Endothelial cell of umbilical vein (primary cell): ENCODE measurements at regions not wholly inside any gene's neighbourhood (a gene's known extent, or its start where the extent isn't known, plus 50 kb on each side); places are given as distances from the start of the nearest gene placed in this dataset.

ENCODE experiments used
- BruUV-seq: library from RNA; stranded (reverse); fragments of 400-500 nt; replicated peaks from 2 replicates; lab custom pipeline; 2021; lab: Mats Ljungman, UMichigan
- CTCF ChIA-PET: fragments of 300-600, 350-600 bp; sonication (Branson Sonifier 250); formaldehyde crosslinking; loops from one replicate; lab custom pipeline; 2021; ENCODE audit warnings: antibody characterized with exemption, inconsistent platforms; lab: Charles Lee
- POLR2A ChIA-PET: fragments of 300-600, 350-600 bp; sonication (Branson Sonifier 250); formaldehyde crosslinking; loops from one replicate; lab custom pipeline; 2021; ENCODE audit warnings: antibody characterized with exemption, inconsistent platforms; lab: Charles Lee
- DNase-seq: peaks from one replicate; pipeline ENCODE4 v3.0.0-alpha.2; 2011; ENCODE audit warnings: low read depth, low spot score
- FAIRE-seq: peaks from 2 replicates; lab custom pipeline; 2011; peaks lifted over from hg19 to GRCh38; lab: Jason Lieb, UNC
- H2AFZ ChIP-seq: 2 replicates; pipeline ENCODE4 v1.6.0; 2012; ENCODE audit warnings: low read depth, low read length, control low read depth, inconsistent platforms
- H3K27ac ChIP-seq: 2 replicates; pipeline ENCODE4 v1.5.1; 2011; ENCODE audit warnings: low read depth, mild to moderate bottlenecking, control low read depth, low read length, moderate library complexity; ENCODE audit not compliant: insufficient read depth
- H3K27me3 ChIP-seq, 2 experiments: 2 replicates each; pipeline versions ENCODE4 v1.6.0 to v1.6.1; 2011; ENCODE audit warnings: low read length in 2 of 2, mixed read lengths in 1 of 2; ENCODE audit not compliant: control insufficient read depth in 2 of 2, insufficient read depth in 2 of 2
- H3K36me3 ChIP-seq, 2 experiments: 2 replicates in 1 of 2; 3 replicates in 1 of 2; pipeline ENCODE4 v1.5.1; 2011; ENCODE audit warnings: low read length in 2 of 2, mild to moderate bottlenecking in 1 of 2, moderate library complexity in 1 of 2; ENCODE audit not compliant: control insufficient read depth in 2 of 2, insufficient read depth in 2 of 2; ENCODE audit errors: extremely low read depth in 1 of 2
- H3K4me1 ChIP-seq: 3 replicates; pipeline ENCODE4 v1.5.1; 2011; ENCODE audit warnings: mild to moderate bottlenecking, low read length; ENCODE audit not compliant: control insufficient read depth, insufficient read depth; ENCODE audit errors: extremely low read depth
- H3K4me2 ChIP-seq: 2 replicates; pipeline ENCODE4 v1.6.1; 2011; ENCODE audit warnings: low read length, control low read depth, mixed read lengths; ENCODE audit not compliant: insufficient read depth
- H3K4me3 ChIP-seq, 3 experiments: fragments of 200-600 bp in 1 of 3; sonication (generic), shearing (Covaris generic) in 1 of 3; replicated peaks in 1 of 3; 2 replicates each; pipeline ENCODE4 v1.5.1; 2011 to 2016; ENCODE audit warnings: control low read depth in 3 of 3, low read length in 3 of 3, mild to moderate bottlenecking in 2 of 3, inconsistent platforms in 1 of 3, low read depth in 1 of 3, moderate library complexity in 1 of 3; ENCODE audit not compliant: insufficient read depth in 1 of 3
- H3K79me2 ChIP-seq: 2 replicates; pipeline ENCODE4 v1.6.0; 2012; ENCODE audit warnings: low read length, inconsistent platforms; ENCODE audit not compliant: control insufficient read depth, insufficient read depth
- H3K9ac ChIP-seq: replicated peaks from 2 replicates; pipeline ENCODE3; 2011; ENCODE audit warnings: low read length, control low read depth; ENCODE audit not compliant: insufficient read depth; ENCODE audit errors: extremely low read depth
- H3K9me1 ChIP-seq: replicated peaks from 3 replicates; pipeline ENCODE4 v1.6.0; 2011; ENCODE audit warnings: mild to moderate bottlenecking, low read length; ENCODE audit not compliant: control insufficient read depth, insufficient read depth; ENCODE audit errors: extremely low read depth
- H3K9me3 ChIP-seq: replicated peaks from 2 replicates; pipeline ENCODE4 v1.5.1; 2012; ENCODE audit warnings: low read length, inconsistent platforms; ENCODE audit not compliant: control insufficient read depth, insufficient read depth
- H4K20me1 ChIP-seq: replicated peaks from 2 replicates; pipeline ENCODE3; 2011; ENCODE audit warnings: mild to moderate bottlenecking, low read length; ENCODE audit not compliant: control insufficient read depth, insufficient read depth; ENCODE audit errors: extremely low read depth
- EZH2 ChIP-seq: IDR thresholded peaks from 2 replicates; pipeline ENCODE4 v1.6.1; 2012; ENCODE audit warnings: borderline replicate concordance, low read depth, mild to moderate bottlenecking, moderate library complexity, low read length, inconsistent platforms; ENCODE audit not compliant: severe bottlenecking
- FOS ChIP-seq: IDR thresholded peaks from 2 replicates; pipeline ENCODE4 v1.6.1; 2011; ENCODE audit warnings: mild to moderate bottlenecking, low read length, moderate library complexity, borderline replicate concordance; ENCODE audit not compliant: insufficient read depth
- GATA2 ChIP-seq: IDR thresholded peaks from 2 replicates; pipeline ENCODE4 v1.7.0; 2011; ENCODE audit warnings: low read depth, mild to moderate bottlenecking, moderate library complexity, mixed read lengths, low read length; ENCODE audit not compliant: insufficient read length, insufficient read depth
- JUN ChIP-seq: IDR thresholded peaks from 2 replicates; pipeline ENCODE4 v1.6.1; 2011; ENCODE audit warnings: borderline replicate concordance, low read depth; ENCODE audit not compliant: insufficient read length, insufficient read depth
- MYC ChIP-seq: IDR thresholded peaks from one replicate; pipeline ENCODE4 v1.6.1; 2011; ENCODE audit warnings: mild to moderate bottlenecking, low read depth, low read length
- POLR2A ChIP-seq: IDR thresholded peaks from 2 replicates; pipeline ENCODE4 v1.6.1; 2012; ENCODE audit warnings: low read depth, mild to moderate bottlenecking, control low read depth, low read length
- POLR2AphosphoS5 ChIP-seq: IDR thresholded peaks from 2 replicates; pipeline ENCODE4 v1.6.1; 2012; ENCODE audit warnings: low read depth, mild to moderate bottlenecking, control low read depth, low read length, moderate library complexity; ENCODE audit not compliant: insufficient read depth
- dilution Hi-C: fragments of 300-500 bp; cut with MboI; formaldehyde crosslinking; loops from one replicate; pipeline ENCODE4 v1.15.0; 2019; ENCODE audit warnings: low sequenced_read_pairs; ENCODE audit not compliant: extremely low pct_ligation_motif_present
- intact Hi-C: fragments of 100-400 bp; cut with micrococcal nuclease; formaldehyde crosslinking; loops from one replicate; pipeline ENCODE4 v1.10.0; 2022
- TF ChIP-seq, protein P1 (sequence below), 2 donors: IDR thresholded peaks; 1 replicate in 1 of 2; 2 replicates in 1 of 2; pipeline ENCODE4 v1.5.1; 2011; ENCODE audit warnings: low read length in 2 of 2, mild to moderate bottlenecking in 2 of 2, moderate library complexity in 2 of 2, control low read depth in 1 of 2, inconsistent platforms in 1 of 2, low read depth in 1 of 2; ENCODE audit not compliant: insufficient read depth in 1 of 2; ENCODE audit errors: extremely low read depth in 1 of 2
- TF ChIP-seq, protein P2 (sequence below): IDR thresholded peaks from 2 replicates; pipeline ENCODE4 v1.6.1; 2011; ENCODE audit not compliant: insufficient read depth, insufficient read length

DNA sequence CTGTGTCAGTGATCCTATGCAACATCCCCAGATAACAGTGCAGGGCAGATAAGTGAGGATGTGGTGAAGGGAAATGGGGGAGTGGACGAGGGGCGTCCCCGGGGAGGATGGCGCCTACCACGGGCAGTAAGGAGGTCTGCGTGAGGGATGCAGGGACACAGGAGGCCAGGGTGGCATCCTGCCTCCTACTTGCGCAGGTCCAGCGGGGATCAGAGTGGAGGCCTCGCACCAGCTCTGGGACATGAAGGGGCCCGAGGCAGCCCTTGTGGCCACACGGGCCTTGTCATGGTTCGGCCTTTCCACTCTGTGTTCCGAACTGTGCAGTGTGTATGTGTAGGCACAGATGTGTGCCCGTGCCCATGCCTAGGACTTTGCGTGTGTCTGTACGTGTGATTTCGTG is 1227.5 kb downstream of the BRD1 start:
- no TSS peak for BruUV-seq
- intact Hi-C loops: no loop called here
- ChIA-PET CTCF (no interaction called here), POLR2A (no interaction called here)
- DNase-seq: no peak
- no peaks in the 10 kb centered on the region for H3K9me1 ChIP-seq
- no peaks in the 10 kb centered on the region for H4K20me1 ChIP-seq
- no peaks in the 10 kb centered on the region for H3K79me2 ChIP-seq
- no peaks in the 10 kb centered on the region for H3K4me1 ChIP-seq
- no peak overlapping the region for H3K9ac ChIP-seq
- TF ChIP-seq FOS: no peak
- TF ChIP-seq, protein P1, sequence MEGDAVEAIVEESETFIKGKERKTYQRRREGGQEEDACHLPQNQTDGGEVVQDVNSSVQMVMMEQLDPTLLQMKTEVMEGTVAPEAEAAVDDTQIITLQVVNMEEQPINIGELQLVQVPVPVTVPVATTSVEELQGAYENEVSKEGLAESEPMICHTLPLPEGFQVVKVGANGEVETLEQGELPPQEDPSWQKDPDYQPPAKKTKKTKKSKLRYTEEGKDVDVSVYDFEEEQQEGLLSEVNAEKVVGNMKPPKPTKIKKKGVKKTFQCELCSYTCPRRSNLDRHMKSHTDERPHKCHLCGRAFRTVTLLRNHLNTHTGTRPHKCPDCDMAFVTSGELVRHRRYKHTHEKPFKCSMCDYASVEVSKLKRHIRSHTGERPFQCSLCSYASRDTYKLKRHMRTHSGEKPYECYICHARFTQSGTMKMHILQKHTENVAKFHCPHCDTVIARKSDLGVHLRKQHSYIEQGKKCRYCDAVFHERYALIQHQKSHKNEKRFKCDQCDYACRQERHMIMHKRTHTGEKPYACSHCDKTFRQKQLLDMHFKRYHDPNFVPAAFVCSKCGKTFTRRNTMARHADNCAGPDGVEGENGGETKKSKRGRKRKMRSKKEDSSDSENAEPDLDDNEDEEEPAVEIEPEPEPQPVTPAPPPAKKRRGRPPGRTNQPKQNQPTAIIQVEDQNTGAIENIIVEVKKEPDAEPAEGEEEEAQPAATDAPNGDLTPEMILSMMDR (IDR thresholded peaks at IDR 0.05; ENCODE audit: extremely low read depth in 1 of 2, insufficient read depth in 1 of 2, low read depth in 1 of 2, low read length in 2 of 2): no peak
- TF ChIP-seq, protein P2, sequence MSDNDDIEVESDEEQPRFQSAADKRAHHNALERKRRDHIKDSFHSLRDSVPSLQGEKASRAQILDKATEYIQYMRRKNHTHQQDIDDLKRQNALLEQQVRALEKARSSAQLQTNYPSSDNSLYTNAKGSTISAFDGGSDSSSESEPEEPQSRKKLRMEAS: no peak
- TF ChIP-seq GATA2: no peak
- no peak for TF ChIP-seq POLR2AphosphoS5
- TF ChIP-seq MYC: no peak
- no peak for TF ChIP-seq POLR2A
- TF ChIP-seq EZH2: no peak
- TF ChIP-seq JUN: no peak
- H3K9me3 ChIP-seq: peaks cover 4% of the 10 kb centered on the region
- H3K27me3 ChIP-seq: no peaks in the 10 kb centered on the region
- no peak for FAIRE-seq
- H3K27ac ChIP-seq: no peak overlapping the region
- H3K4me3 ChIP-seq: no peak overlapping the region
- dilution Hi-C loops: no loop called here
- no peak overlapping the region for H2AFZ ChIP-seq
- no peak overlapping the region for H3K4me2 ChIP-seq
- no peaks in the 10 kb centered on the region for H3K36me3 ChIP-seq
